LNCAP (cell line): ENCODE measurements at regions not wholly inside any gene's neighbourhood (a gene's known extent, or its start where the extent isn't known, plus 50 kb on each side); places are given as distances from the start of the nearest gene placed in this dataset.

ENCODE experiments used
- CTCF ChIP-seq: fragments of 450-650 bp; IDR thresholded peaks from 2 replicates; pipeline ENCODE4 v1.5.1; 2017; ENCODE audit warnings: mild to moderate bottlenecking

- TF ChIP-seq CTCF, result no peak
Observed at GRCh38 chr11:128271401-128271800, 316.0 kb downstream of the ETS1 start.

- no peak for TF ChIP-seq CTCF
Observed at GRCh38 chr11:128269466-128269865, 317.9 kb downstream of the ETS1 start.

- no peak for TF ChIP-seq CTCF
Observed at GRCh38 chr11:128266893-128267292, 320.5 kb downstream of the ETS1 start.

- no peak for TF ChIP-seq CTCF
Observed at GRCh38 chr11:128262463-128263345, 324.7 kb downstream of the ETS1 start.

GRCh38 chr11:128261011-128261421 lies 326.3 kb downstream of the ETS1 start:
- TF ChIP-seq CTCF, result no peak

GRCh38 chr11:128260398-128260797 lies 327.0 kb downstream of the ETS1 start:
- TF ChIP-seq CTCF, result no peak

- TF ChIP-seq CTCF, result no peak
Observed at GRCh38 chr11:128259816-128260215, 327.5 kb downstream of the ETS1 start.
